Prostate gland (tissue), 2 donors: ENCODE measurements at regions not wholly inside any gene's neighbourhood (a gene's known extent, or its start where the extent isn't known, plus 50 kb on each side); places are given as distances from the start of the nearest gene placed in this dataset.
"Not testable (repeated sequence)": the region's sequence is repeated elsewhere in the genome, so short reads cannot be mapped to it uniquely, and the experiment has no call there.

ENCODE experiments used
- DNase-seq: peaks from one replicate; pipeline ENCODE4 v3.0.0-alpha.2; 2019; ENCODE audit warnings: low spot score
- H3K27ac ChIP-seq, 2 donors: fragments of 200-600 bp; sonication (generic); 2 replicates each; pipeline ENCODE4 v1.5.1; 2017 to 2019
- H3K27me3 ChIP-seq: fragments of 200-600 bp; sonication (generic); replicated peaks from 2 replicates; pipeline ENCODE4 v1.5.1; 2019; ENCODE audit not compliant: insufficient read depth
- H3K36me3 ChIP-seq, 2 donors: fragments of 200-600 bp; sonication (generic); 1 replicate in 1 of 2; 2 replicates in 1 of 2; pipeline versions ENCODE4 v1.5.1 to v1.8.1; 2017 to 2019
- H3K4me1 ChIP-seq: fragments of 200-600 bp; sonication (generic); replicated peaks from 2 replicates; pipeline ENCODE4 v1.5.1; 2019
- H3K4me3 ChIP-seq, 2 donors: fragments of 200-600 bp; sonication (generic); 2 replicates each; pipeline ENCODE4 v1.5.1; 2017 to 2019
- H3K9me3 ChIP-seq: fragments of 200-600 bp; sonication (generic); 2 replicates; pipeline ENCODE4 v1.5.1; 2017
- POLR2A ChIP-seq: fragments of 450-650 bp; IDR thresholded peaks from one replicate; pipeline ENCODE4 v1.6.1; 2016; ENCODE audit warnings: antibody characterized with exemption, mild to moderate bottlenecking
- POLR2AphosphoS5 ChIP-seq: sonication (generic); formaldehyde crosslinking; IDR thresholded peaks from one replicate; pipeline ENCODE4 v1.6.1; 2017; ENCODE audit warnings: antibody characterized with exemption
- WGBS: methylation state at CpG from one replicate; pipeline ENCODE4 v1.1.5; 2018; 5-methylcytosine and 5-hydroxymethylcytosine counted together
- intact Hi-C: fragments of 100-400 bp; cut with DNase I; formaldehyde crosslinking; loops from one replicate; pipeline ENCODE4 v1.14.2; 2022
- TF ChIP-seq, protein P1 (sequence below), 4 experiments: fragments of 200-600 bp in 2 of 4; fragments of 450-650 bp in 2 of 4; sonication (generic) in 2 of 4; IDR thresholded peaks; 1 replicate in 3 of 4; 2 replicates in 1 of 4; pipeline ENCODE4 v1.5.1; 2016 to 2019; ENCODE audit warnings: antibody characterized with exemption in 4 of 4, mild to moderate bottlenecking in 2 of 4, moderate library complexity in 2 of 4

DNA sequence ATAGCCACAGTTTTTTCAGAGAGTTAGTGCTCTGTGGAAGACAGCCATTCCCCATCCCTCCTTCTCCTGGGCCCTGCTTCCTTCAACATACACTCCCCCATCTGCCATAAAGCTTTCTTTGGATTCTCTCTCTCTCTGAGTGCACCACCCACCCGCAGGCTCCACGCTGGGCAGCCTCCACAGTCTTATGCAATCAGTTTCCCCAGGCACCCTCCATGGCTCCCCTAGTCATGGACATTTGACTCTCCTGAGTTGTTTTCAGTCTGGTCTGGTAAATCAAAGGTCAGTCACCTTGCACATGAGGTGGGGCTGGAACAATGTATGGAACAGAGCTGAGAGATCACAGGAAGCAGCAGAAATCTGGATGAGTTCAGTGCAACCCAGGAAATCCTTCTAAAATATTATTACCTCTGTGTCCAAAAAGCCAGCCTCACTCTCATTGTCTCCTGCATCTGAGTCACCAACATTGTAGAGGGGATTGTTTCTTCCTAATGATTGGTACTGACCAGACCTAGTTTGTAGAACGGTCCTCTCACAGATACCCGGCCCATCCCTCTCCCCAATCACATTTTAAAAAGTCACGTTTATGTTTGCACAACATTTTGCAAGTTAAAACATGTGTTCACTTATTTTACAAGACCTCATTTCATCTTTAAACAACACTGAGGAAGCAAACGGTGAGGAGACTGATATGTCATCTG lies 70.1 kb downstream of the CYCS start:
- intact Hi-C loops, result no loop called here
- no peaks in the 10 kb centered on the region for H3K9me3 ChIP-seq
- TF ChIP-seq, protein P1, sequence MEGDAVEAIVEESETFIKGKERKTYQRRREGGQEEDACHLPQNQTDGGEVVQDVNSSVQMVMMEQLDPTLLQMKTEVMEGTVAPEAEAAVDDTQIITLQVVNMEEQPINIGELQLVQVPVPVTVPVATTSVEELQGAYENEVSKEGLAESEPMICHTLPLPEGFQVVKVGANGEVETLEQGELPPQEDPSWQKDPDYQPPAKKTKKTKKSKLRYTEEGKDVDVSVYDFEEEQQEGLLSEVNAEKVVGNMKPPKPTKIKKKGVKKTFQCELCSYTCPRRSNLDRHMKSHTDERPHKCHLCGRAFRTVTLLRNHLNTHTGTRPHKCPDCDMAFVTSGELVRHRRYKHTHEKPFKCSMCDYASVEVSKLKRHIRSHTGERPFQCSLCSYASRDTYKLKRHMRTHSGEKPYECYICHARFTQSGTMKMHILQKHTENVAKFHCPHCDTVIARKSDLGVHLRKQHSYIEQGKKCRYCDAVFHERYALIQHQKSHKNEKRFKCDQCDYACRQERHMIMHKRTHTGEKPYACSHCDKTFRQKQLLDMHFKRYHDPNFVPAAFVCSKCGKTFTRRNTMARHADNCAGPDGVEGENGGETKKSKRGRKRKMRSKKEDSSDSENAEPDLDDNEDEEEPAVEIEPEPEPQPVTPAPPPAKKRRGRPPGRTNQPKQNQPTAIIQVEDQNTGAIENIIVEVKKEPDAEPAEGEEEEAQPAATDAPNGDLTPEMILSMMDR (IDR thresholded peaks at IDR 0.05), result no peak
- no peak for TF ChIP-seq POLR2A
- TF ChIP-seq POLR2AphosphoS5, result no peak
- H3K27me3 ChIP-seq, result no peaks in the 10 kb centered on the region
- 43% methylated on average over 6 of the region's 6 CpGs for WGBS
- H3K36me3 ChIP-seq, result no peaks in the 10 kb centered on the region
- no peak overlapping the region for H3K4me3 ChIP-seq
- H3K4me1 ChIP-seq, result no peaks in the 10 kb centered on the region
- H3K27ac ChIP-seq, result no peak overlapping the region
- DNase-seq, result no peak

DNA sequence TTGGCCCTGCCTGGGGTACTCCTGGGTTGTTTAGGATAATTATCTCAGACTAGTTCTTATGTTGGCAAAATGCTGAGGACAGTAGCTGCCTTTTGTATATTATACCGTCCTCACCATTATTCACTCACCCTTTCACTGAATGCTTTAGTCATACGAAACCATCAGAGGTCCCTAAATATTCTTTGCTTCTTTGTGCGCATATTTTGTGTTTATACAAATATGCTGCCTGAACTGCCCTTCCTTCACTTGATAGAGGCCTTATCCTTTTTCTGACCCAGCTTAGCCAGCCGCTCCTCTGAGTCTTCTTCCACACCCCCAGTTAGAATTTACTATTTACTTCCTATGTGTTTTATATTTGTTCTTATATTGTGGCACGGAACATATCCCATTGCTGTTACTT lies 70.2 kb upstream of the OSBPL3 start:
- WGBS, result 77% methylated on average over 5 of the region's 5 CpGs
- Histone ChIP-seq H3K27ac (no peak overlapping the region), H3K4me1 (no peaks in the 10 kb centered on the region), H3K36me3 (no peaks in the 10 kb centered on the region), H3K27me3 (no peaks in the 10 kb centered on the region), H3K4me3 (no peak overlapping the region), H3K9me3 (no peaks in the 10 kb centered on the region)
- intact Hi-C loops, result no loop called here
- no peak for TF ChIP-seq POLR2A
- TF ChIP-seq, protein P1 (IDR thresholded peaks at IDR 0.05), result no peak
- no peak for TF ChIP-seq POLR2AphosphoS5
- DNase-seq, result no peak

DNA sequence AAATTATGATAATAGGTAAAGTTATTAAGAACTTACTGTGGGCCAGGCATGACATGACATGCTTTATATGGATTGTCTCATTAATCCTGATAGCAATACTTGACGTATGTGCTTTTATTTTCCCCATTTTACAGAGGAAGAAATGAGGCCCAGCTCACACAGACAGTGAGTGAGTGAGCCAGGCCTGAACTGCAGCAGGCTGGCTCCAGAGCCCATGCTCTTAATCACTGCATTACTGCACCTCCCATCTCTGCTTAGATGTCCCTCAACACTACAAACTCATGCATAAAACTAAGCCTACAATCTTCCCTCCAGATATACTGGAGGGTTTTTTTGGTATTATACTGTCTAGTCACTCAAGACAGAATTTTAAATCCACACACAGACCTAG lies 68.5 kb upstream of the OSBPL3 start:
- WGBS, result 44% methylated on average over 1 of the region's 1 CpG
- no peaks in the 10 kb centered on the region for H3K27me3 ChIP-seq
- no peaks in the 10 kb centered on the region for H3K4me1 ChIP-seq
- DNase-seq, result no peak
- intact Hi-C loops, result no loop called here
- H3K9me3 ChIP-seq, result no peaks in the 10 kb centered on the region
- TF ChIP-seq, protein P1 (IDR thresholded peaks at IDR 0.05), result no peak
- TF ChIP-seq POLR2AphosphoS5 (no peak), POLR2A (no peak)
- H3K36me3 ChIP-seq, result no peaks in the 10 kb centered on the region
- H3K27ac ChIP-seq, result no peak overlapping the region
- H3K4me3 ChIP-seq, result no peak overlapping the region

DNA sequence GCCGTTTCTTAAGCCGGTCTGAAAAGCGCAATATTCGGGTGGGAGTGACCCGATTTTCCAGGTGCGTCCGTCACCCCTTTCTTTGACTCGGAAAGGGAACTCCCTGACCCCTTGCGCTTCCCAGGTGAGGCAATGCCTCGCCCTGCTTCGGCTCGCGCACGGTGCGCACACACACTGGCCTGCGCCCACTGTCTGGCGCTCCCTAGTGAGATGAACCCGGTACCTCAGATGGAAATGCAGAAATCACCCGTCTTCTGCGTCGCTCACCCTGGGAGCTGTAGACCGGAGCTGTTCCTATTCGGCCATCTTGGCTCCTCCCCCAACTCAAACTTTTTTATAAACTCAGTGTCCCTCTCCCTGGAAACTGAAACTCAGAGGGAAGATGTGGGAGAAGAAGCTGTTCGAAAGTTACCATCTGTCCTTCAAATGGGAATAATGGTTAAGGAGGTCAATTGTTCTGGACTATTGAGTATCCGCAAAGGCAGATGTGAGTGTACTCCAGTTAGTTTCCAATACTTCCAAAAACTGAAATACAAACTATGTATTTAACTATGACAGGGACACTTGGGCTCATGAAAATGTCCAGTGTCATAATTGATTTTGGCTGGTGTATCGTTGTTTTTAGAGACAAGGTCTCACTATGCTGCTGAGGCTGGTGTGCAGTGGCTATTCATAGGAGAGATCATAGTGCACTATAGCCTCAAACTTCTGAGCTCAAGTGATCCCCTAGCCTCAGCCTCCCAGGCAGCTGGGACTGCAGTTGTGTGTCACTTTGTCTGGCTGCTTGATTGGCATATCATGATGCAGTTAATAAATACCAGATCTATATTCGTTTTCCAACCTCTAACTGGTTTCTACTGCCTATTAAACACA lies 67.8 kb upstream of the OSBPL3 start:
- H3K4me1 ChIP-seq, H3K9me3 ChIP-seq, H3K27me3 ChIP-seq, H3K36me3 ChIP-seq, DNase-seq, H3K27ac ChIP-seq, H3K4me3 ChIP-seq, intact Hi-C loops: not testable (repeated sequence)
- 87% methylated on average over 9 of the region's 27 CpGs for WGBS

DNA sequence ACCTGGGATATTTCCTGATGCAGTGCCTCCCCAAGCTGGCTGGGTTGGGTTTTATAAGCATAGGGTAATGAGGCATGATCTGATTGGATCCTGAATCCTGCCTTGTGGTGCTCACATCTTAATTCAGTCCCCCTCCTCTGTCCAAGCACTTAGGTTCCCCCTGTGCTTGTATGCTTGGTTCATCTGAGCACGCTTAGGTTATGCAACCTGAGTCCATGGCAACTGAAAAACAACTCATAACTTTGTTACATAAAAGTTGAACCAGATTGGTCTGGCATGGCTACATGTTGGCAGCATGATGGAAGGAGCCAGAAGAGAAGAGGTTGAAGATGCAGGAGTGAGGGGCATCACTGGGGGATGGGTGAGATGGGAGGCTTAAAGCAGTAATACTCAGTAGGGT lies 57.3 kb upstream of the OSBPL3 start:
- Histone ChIP-seq H3K27ac (no peak overlapping the region), H3K27me3 (no peaks in the 10 kb centered on the region), H3K4me3 (no peak overlapping the region), H3K36me3 (no peaks in the 10 kb centered on the region), H3K4me1 (no peaks in the 10 kb centered on the region), H3K9me3 (no peaks in the 10 kb centered on the region)
- intact Hi-C loops, result no loop called here
- WGBS, result 67% methylated on average over 1 of the region's 1 CpG
- no peak for DNase-seq
- TF ChIP-seq POLR2A (no peak), POLR2AphosphoS5 (no peak)
- TF ChIP-seq, protein P1 (IDR thresholded peaks at IDR 0.05), result no peak
